Right atrium auricular region (tissue), 2 donors: ENCODE measurements at regions not wholly inside any gene's neighbourhood (a gene's known extent, or its start where the extent isn't known, plus 50 kb on each side); places are given as distances from the start of the nearest gene placed in this dataset.

ENCODE experiments used
- DNase-seq: peaks from one replicate; pipeline ENCODE4 v3.0.0-alpha.2; 2019; ENCODE audit warnings: low spot score
- H3K27ac ChIP-seq, 2 donors: fragments of 200-600 bp; sonication (generic); 1 replicate in 1 of 2; 2 replicates in 1 of 2; pipeline ENCODE4 v1.5.1; 2016 to 2019
- H3K27me3 ChIP-seq, 2 donors: fragments of 200-600 bp; sonication (generic); one replicate each; pipeline versions ENCODE4 v1.5.1 to v1.6.0; 2017 to 2019
- H3K36me3 ChIP-seq: fragments of 200-600 bp; sonication (generic); one replicate; pipeline ENCODE4 v1.5.1; 2016
- H3K4me1 ChIP-seq, 2 donors: fragments of 200-600 bp; sonication (generic); one replicate each; pipeline versions ENCODE4 v1.5.1 to v1.6.0; 2017 to 2019
- H3K4me3 ChIP-seq, 2 donors: fragments of 200-600 bp; sonication (generic); 1 replicate in 1 of 2; 2 replicates in 1 of 2; pipeline ENCODE4 v1.5.1; 2017 to 2019; ENCODE audit warnings: mild to moderate bottlenecking in 1 of 2, moderate library complexity in 1 of 2
- H3K9me3 ChIP-seq, 2 donors: fragments of 200-600 bp; sonication (generic); one replicate each; pipeline ENCODE4 v1.5.1; 2019
- TF ChIP-seq, protein P1 (sequence below), 2 donors: fragments of 200-600 bp; sonication (generic); IDR thresholded peaks; one replicate each; pipeline ENCODE4 v1.5.1; 2019; ENCODE audit warnings: antibody characterized with exemption in 2 of 2

DNA sequence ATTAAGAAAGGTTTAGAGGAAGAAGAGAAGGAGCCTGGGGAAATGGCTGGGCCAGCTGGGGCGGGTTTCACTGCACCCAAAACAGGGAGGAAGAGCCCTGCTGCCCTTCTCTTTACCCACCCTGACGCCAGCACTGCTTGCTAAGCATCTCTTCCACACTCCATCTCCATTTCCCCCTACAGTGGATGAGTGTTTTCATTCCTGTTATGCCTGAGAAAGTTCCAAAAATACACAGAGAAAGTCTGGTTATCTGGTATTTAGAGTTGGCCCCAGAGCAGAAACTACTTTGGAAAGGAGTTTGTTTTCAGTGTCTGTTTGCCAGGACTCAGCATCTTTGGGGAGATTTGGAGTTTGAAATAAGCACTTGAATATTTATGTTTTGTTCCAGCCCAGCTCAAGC is 451.0 kb downstream of the SLC4A3 start:
- Histone ChIP-seq H3K27me3 (no peaks in the 10 kb centered on the region), H3K4me1 (peaks cover 0 to 10% of the 10 kb centered on the region in 2 donors), H3K9me3 (no peaks in the 10 kb centered on the region), H3K4me3 (no peak overlapping the region), H3K36me3 (no peaks in the 10 kb centered on the region), H3K27ac (peak overlapping the region; percentile 31 to 57)
- TF ChIP-seq, protein P1, sequence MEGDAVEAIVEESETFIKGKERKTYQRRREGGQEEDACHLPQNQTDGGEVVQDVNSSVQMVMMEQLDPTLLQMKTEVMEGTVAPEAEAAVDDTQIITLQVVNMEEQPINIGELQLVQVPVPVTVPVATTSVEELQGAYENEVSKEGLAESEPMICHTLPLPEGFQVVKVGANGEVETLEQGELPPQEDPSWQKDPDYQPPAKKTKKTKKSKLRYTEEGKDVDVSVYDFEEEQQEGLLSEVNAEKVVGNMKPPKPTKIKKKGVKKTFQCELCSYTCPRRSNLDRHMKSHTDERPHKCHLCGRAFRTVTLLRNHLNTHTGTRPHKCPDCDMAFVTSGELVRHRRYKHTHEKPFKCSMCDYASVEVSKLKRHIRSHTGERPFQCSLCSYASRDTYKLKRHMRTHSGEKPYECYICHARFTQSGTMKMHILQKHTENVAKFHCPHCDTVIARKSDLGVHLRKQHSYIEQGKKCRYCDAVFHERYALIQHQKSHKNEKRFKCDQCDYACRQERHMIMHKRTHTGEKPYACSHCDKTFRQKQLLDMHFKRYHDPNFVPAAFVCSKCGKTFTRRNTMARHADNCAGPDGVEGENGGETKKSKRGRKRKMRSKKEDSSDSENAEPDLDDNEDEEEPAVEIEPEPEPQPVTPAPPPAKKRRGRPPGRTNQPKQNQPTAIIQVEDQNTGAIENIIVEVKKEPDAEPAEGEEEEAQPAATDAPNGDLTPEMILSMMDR (IDR thresholded peaks at IDR 0.05): no peak
- no peak for DNase-seq

- no peak for DNase-seq
- TF ChIP-seq, protein P1 (IDR thresholded peaks at IDR 0.05): no peak
- H3K4me1 ChIP-seq: peaks cover 0 to 10% of the 10 kb centered on the region in 2 donors
- no peak overlapping the region for H3K27ac ChIP-seq
- no peaks in the 10 kb centered on the region for H3K9me3 ChIP-seq
- H3K36me3 ChIP-seq: no peaks in the 10 kb centered on the region
- no peaks in the 10 kb centered on the region for H3K27me3 ChIP-seq
- H3K4me3 ChIP-seq: no peak overlapping the region
These were observed 452.2 kb downstream of the SLC4A3 start for GRCh38 chr2:220079595-220079994.

DNA sequence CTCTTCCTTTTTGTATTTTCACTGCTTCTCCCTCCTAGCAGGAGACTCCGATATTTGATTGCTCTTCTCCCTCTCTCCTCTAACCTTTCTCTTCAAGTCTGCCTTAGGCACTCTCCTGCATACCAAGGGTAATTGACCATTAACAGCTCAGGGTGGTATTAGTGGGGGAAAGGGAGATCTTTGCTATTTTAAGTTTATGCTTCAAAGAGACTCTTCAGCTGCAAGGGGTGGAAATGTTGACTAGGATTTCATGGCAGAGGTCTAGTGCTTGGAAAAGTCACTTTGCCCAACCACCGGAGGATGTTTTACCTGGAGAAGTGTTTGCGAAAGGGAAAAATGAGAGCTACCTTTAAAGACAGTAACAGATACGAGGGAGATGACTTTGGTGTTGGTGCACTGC is 453.7 kb downstream of the SLC4A3 start:
- TF ChIP-seq, protein P1 (IDR thresholded peaks at IDR 0.05): no peak
- no peak overlapping the region for H3K4me3 ChIP-seq
- peaks cover 0 to 10% of the 10 kb centered on the region in 2 donors for H3K4me1 ChIP-seq
- no peaks in the 10 kb centered on the region for H3K9me3 ChIP-seq
- H3K27me3 ChIP-seq: no peaks in the 10 kb centered on the region
- H3K36me3 ChIP-seq: no peaks in the 10 kb centered on the region
- H3K27ac ChIP-seq: no peak overlapping the region
- DNase-seq: no peak

- Histone ChIP-seq H3K4me1 (no peaks in the 10 kb centered on the region), H3K9me3 (no peaks in the 10 kb centered on the region)
- TF ChIP-seq, protein P1 (IDR thresholded peaks at IDR 0.05): no peak
These were observed 462.6 kb downstream of the SLC4A3 start for GRCh38 chr2:220090050-220090449.

GRCh38 chr2:220096406-220096805 is 469.0 kb downstream of the SLC4A3 start:
- H3K4me3 ChIP-seq: no peak overlapping the region
- H3K27ac ChIP-seq: no peak overlapping the region
- no peak for DNase-seq
- no peaks in the 10 kb centered on the region for H3K4me1 ChIP-seq
- H3K36me3 ChIP-seq: no peaks in the 10 kb centered on the region
- TF ChIP-seq, protein P1 (IDR thresholded peaks at IDR 0.05): no peak
- no peaks in the 10 kb centered on the region for H3K9me3 ChIP-seq
- H3K27me3 ChIP-seq: no peaks in the 10 kb centered on the region

More at GRCh38 chr2:220090050-220090449, 462.6 kb downstream of the SLC4A3 start:
- Histone ChIP-seq H3K27ac (no peak overlapping the region), H3K4me3 (no peak overlapping the region), H3K36me3 (no peaks in the 10 kb centered on the region), H3K27me3 (no peaks in the 10 kb centered on the region)
- DNase-seq: no peak

- no peak overlapping the region for H3K4me3 ChIP-seq
- H3K27ac ChIP-seq: no peak overlapping the region
- DNase-seq: no peak
- H3K9me3 ChIP-seq: no peaks in the 10 kb centered on the region
- TF ChIP-seq, protein P1 (IDR thresholded peaks at IDR 0.05): no peak
- H3K36me3 ChIP-seq: no peaks in the 10 kb centered on the region
- no peaks in the 10 kb centered on the region for H3K4me1 ChIP-seq
- no peaks in the 10 kb centered on the region for H3K27me3 ChIP-seq
These were observed 474.6 kb downstream of the SLC4A3 start for GRCh38 chr2:220101980-220102379.
